Panc1 (cell line): ENCODE measurements at regions not wholly inside any gene's neighbourhood (a gene's known extent, or its start where the extent isn't known, plus 50 kb on each side); places are given as distances from the start of the nearest gene placed in this dataset.

ENCODE experiments used
- POLR2AphosphoS5 ChIP-seq: IDR thresholded peaks from 2 replicates; pipeline ENCODE4 v1.6.1; 2012; ENCODE audit warnings: mild to moderate bottlenecking, low read depth, low read length, moderate library complexity
- REST ChIP-seq, 2 experiments: IDR thresholded peaks; 2 replicates each; pipeline ENCODE4 v1.6.1; 2011 to 2012; ENCODE audit warnings: low read depth in 2 of 2, control low read depth in 1 of 2, low read length in 1 of 2, mild to moderate bottlenecking in 1 of 2, moderate library complexity in 1 of 2; ENCODE audit not compliant: insufficient read depth in 1 of 2
- SIN3A ChIP-seq: IDR thresholded peaks from 2 replicates; pipeline ENCODE4 v1.6.1; 2012; ENCODE audit warnings: low read depth, mild to moderate bottlenecking, low read length, moderate library complexity, borderline replicate concordance; ENCODE audit not compliant: insufficient read depth
- TF ChIP-seq, protein P1 (sequence below): fragments of 450-650 bp; IDR thresholded peaks from 2 replicates; pipeline ENCODE4 v1.5.1; 2017; ENCODE audit warnings: mild to moderate bottlenecking

- TF ChIP-seq REST (IDR thresholded peaks at IDR 0.05; ENCODE audit: insufficient read depth in 1 of 2, low read depth in 2 of 2, low read length in 1 of 2), result no peak
- TF ChIP-seq POLR2AphosphoS5, result no peak
- TF ChIP-seq, protein P1, sequence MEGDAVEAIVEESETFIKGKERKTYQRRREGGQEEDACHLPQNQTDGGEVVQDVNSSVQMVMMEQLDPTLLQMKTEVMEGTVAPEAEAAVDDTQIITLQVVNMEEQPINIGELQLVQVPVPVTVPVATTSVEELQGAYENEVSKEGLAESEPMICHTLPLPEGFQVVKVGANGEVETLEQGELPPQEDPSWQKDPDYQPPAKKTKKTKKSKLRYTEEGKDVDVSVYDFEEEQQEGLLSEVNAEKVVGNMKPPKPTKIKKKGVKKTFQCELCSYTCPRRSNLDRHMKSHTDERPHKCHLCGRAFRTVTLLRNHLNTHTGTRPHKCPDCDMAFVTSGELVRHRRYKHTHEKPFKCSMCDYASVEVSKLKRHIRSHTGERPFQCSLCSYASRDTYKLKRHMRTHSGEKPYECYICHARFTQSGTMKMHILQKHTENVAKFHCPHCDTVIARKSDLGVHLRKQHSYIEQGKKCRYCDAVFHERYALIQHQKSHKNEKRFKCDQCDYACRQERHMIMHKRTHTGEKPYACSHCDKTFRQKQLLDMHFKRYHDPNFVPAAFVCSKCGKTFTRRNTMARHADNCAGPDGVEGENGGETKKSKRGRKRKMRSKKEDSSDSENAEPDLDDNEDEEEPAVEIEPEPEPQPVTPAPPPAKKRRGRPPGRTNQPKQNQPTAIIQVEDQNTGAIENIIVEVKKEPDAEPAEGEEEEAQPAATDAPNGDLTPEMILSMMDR, result no peak
- no peak for TF ChIP-seq SIN3A
These were observed 61.2 kb upstream of the ODAD2 start for GRCh38 chr10:28060031-28060607.
